H1 (cell line): ENCODE measurements at regions not wholly inside any gene's neighbourhood (a gene's known extent, or its start where the extent isn't known, plus 50 kb on each side); places are given as distances from the start of the nearest gene placed in this dataset.

ENCODE experiments used
- EP300 ChIP-seq, 2 experiments: IDR thresholded peaks; 1 replicate in 1 of 2; 2 replicates in 1 of 2; pipeline ENCODE4 v1.6.1; 2011 to 2012; ENCODE audit warnings: low read depth in 2 of 2, low read length in 2 of 2, mild to moderate bottlenecking in 2 of 2, borderline replicate concordance in 1 of 2, inconsistent platforms in 1 of 2, moderate library complexity in 1 of 2
- EZH2 ChIP-seq: fragments of 200-600 bp; sonication (generic); IDR thresholded peaks from 2 replicates; pipeline ENCODE4 v1.7.1; 2012; ENCODE audit warnings: low read depth, mild to moderate bottlenecking, moderate library complexity, low read length, inconsistent platforms; ENCODE audit not compliant: severe bottlenecking
- GTF2F1 ChIP-seq: IDR thresholded peaks from 2 replicates; pipeline ENCODE4 v1.6.1; 2012; ENCODE audit warnings: low read depth, low read length, improper control_type of control experiment, borderline replicate concordance
- POLR2A ChIP-seq, 2 experiments: IDR thresholded peaks; 1 replicate in 1 of 2; 2 replicates in 1 of 2; pipeline ENCODE4 v1.6.1; 2011; ENCODE audit warnings: low read depth in 2 of 2, low read length in 2 of 2, mild to moderate bottlenecking in 2 of 2; ENCODE audit errors: control extremely low read depth in 1 of 2
- RAD21 ChIP-seq, 2 experiments: IDR thresholded peaks in 1 of 2; conservative IDR thresholded peaks in 1 of 2; 2 replicates each; pipeline ENCODE4 v1.6.1; 2011; ENCODE audit warnings: low read depth in 2 of 2, low read length in 2 of 2, improper control_type of control experiment in 1 of 2, inconsistent platforms in 1 of 2, mild to moderate bottlenecking in 1 of 2, moderate library complexity in 1 of 2
- SAP30 ChIP-seq: fragments of 300-600 bp; sonication (generic); IDR thresholded peaks from 2 replicates; pipeline ENCODE4 v1.7.1; 2012; ENCODE audit warnings: low read length, moderate library complexity, mild to moderate bottlenecking, inconsistent platforms; ENCODE audit not compliant: insufficient read depth, insufficient replicate concordance
- TAF1 ChIP-seq: IDR thresholded peaks from 2 replicates; pipeline ENCODE4 v1.6.1; 2011; ENCODE audit warnings: mild to moderate bottlenecking, low read depth, low read length
- TF ChIP-seq, protein P1 (sequence below), 3 experiments: IDR thresholded peaks; 1 replicate in 2 of 3; 2 replicates in 1 of 3; pipeline versions ENCODE4 v1.5.1 to v1.6.1; 2011; ENCODE audit warnings: low read length in 3 of 3, mild to moderate bottlenecking in 3 of 3, inconsistent platforms in 2 of 3, low read depth in 1 of 3, moderate library complexity in 1 of 3; ENCODE audit not compliant: insufficient read depth in 1 of 3; ENCODE audit errors: control extremely low read depth in 1 of 3
- TF ChIP-seq, protein P2 (sequence below): IDR thresholded peaks from 2 replicates; pipeline ENCODE4 v1.6.1; 2011; ENCODE audit warnings: low read length, improper control_type of control experiment
- TF ChIP-seq, protein P3 (sequence below): IDR thresholded peaks from 2 replicates; pipeline ENCODE4 v1.6.1; 2012; ENCODE audit warnings: inconsistent platforms
- TF ChIP-seq, protein P4 (sequence below): IDR thresholded peaks from 2 replicates; pipeline ENCODE4 v1.6.1; 2011; ENCODE audit warnings: low read depth, mild to moderate bottlenecking, low read length; ENCODE audit not compliant: insufficient read depth
- TF ChIP-seq, protein P5 (sequence below): IDR thresholded peaks from 2 replicates; pipeline ENCODE4 v1.6.1; 2012; ENCODE audit warnings: inconsistent platforms

DNA sequence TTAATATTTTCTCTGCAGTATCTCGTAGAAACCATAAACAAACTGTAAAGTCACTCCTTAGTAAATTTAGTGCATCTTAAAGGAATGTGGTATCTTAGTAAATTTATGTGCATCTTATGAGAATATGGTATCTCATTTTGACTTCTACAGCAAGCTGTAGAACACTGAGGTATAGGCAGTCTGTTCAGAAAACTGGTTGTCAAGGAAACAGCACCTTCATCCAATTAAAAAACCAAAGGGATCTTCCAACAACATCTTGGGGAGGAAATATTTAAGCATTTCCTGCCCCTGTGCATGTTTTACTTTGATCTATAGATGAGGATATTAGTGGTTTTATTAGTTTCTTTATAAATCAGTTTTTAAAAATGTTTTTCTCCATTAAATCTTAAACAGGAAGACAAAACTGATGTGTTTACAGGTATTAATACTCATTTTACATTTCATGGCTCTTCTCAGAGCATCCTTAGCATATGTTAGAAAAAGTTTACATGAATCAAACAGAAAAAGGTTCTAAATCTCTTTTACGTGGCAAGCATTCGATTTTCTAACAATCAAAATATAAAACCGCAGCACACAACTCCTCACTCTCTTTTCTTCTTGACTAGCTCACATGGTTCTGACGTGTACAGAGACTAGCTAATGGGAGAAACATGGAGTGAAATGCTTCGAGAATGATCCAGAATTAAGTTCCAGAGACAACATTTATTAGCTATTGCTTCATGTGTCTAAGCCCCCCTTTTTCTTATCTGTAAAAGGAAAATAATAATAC is 668.8 kb downstream of the PTPRC start:
- TF ChIP-seq POLR2A (IDR thresholded peaks at IDR 0.05; ENCODE audit: control extremely low read depth in 1 of 2, low read depth in 2 of 2, low read length in 2 of 2) (no peak), EZH2 (no peak), RAD21 (IDR thresholded peaks at IDR 0.05 in 1 of 2, conservative IDR thresholded peaks at IDR 0.05 in 1 of 2; ENCODE audit: low read depth in 2 of 2, low read length in 2 of 2) (no peak), TAF1 (no peak), SAP30 (no peak), EP300 (IDR thresholded peaks at IDR 0.05; ENCODE audit: borderline replicate concordance in 1 of 2, low read depth in 2 of 2, low read length in 2 of 2) (no peak), GTF2F1 (no peak)
- TF ChIP-seq, protein P1, sequence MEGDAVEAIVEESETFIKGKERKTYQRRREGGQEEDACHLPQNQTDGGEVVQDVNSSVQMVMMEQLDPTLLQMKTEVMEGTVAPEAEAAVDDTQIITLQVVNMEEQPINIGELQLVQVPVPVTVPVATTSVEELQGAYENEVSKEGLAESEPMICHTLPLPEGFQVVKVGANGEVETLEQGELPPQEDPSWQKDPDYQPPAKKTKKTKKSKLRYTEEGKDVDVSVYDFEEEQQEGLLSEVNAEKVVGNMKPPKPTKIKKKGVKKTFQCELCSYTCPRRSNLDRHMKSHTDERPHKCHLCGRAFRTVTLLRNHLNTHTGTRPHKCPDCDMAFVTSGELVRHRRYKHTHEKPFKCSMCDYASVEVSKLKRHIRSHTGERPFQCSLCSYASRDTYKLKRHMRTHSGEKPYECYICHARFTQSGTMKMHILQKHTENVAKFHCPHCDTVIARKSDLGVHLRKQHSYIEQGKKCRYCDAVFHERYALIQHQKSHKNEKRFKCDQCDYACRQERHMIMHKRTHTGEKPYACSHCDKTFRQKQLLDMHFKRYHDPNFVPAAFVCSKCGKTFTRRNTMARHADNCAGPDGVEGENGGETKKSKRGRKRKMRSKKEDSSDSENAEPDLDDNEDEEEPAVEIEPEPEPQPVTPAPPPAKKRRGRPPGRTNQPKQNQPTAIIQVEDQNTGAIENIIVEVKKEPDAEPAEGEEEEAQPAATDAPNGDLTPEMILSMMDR (IDR thresholded peaks at IDR 0.05; ENCODE audit: control extremely low read depth in 1 of 3, insufficient read depth in 1 of 3, low read depth in 1 of 3, low read length in 3 of 3): no peak
- TF ChIP-seq, protein P2, sequence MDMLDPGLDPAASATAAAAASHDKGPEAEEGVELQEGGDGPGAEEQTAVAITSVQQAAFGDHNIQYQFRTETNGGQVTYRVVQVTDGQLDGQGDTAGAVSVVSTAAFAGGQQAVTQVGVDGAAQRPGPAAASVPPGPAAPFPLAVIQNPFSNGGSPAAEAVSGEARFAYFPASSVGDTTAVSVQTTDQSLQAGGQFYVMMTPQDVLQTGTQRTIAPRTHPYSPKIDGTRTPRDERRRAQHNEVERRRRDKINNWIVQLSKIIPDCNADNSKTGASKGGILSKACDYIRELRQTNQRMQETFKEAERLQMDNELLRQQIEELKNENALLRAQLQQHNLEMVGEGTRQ: no peak
- TF ChIP-seq, protein P3, sequence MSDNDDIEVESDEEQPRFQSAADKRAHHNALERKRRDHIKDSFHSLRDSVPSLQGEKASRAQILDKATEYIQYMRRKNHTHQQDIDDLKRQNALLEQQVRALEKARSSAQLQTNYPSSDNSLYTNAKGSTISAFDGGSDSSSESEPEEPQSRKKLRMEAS: no peak
- TF ChIP-seq, protein P4, sequence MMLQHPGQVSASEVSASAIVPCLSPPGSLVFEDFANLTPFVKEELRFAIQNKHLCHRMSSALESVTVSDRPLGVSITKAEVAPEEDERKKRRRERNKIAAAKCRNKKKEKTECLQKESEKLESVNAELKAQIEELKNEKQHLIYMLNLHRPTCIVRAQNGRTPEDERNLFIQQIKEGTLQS: no peak
- TF ChIP-seq, protein P5, sequence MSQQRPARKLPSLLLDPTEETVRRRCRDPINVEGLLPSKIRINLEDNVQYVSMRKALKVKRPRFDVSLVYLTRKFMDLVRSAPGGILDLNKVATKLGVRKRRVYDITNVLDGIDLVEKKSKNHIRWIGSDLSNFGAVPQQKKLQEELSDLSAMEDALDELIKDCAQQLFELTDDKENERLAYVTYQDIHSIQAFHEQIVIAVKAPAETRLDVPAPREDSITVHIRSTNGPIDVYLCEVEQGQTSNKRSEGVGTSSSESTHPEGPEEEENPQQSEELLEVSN: no peak
